Prostate gland (tissue), 2 donors: ENCODE measurements at regions not wholly inside any gene's neighbourhood (a gene's known extent, or its start where the extent isn't known, plus 50 kb on each side); places are given as distances from the start of the nearest gene placed in this dataset.

ENCODE experiments used
- POLR2A ChIP-seq: fragments of 450-650 bp; IDR thresholded peaks from one replicate; pipeline ENCODE4 v1.6.1; 2016; ENCODE audit warnings: antibody characterized with exemption, mild to moderate bottlenecking
- POLR2AphosphoS5 ChIP-seq: sonication (generic); formaldehyde crosslinking; IDR thresholded peaks from one replicate; pipeline ENCODE4 v1.6.1; 2017; ENCODE audit warnings: antibody characterized with exemption
- TF ChIP-seq, protein P1 (sequence below), 4 experiments: fragments of 200-600 bp in 2 of 4; fragments of 450-650 bp in 2 of 4; sonication (generic) in 2 of 4; IDR thresholded peaks; 1 replicate in 3 of 4; 2 replicates in 1 of 4; pipeline ENCODE4 v1.5.1; 2016 to 2019; ENCODE audit warnings: antibody characterized with exemption in 4 of 4, mild to moderate bottlenecking in 2 of 4, moderate library complexity in 2 of 4

DNA sequence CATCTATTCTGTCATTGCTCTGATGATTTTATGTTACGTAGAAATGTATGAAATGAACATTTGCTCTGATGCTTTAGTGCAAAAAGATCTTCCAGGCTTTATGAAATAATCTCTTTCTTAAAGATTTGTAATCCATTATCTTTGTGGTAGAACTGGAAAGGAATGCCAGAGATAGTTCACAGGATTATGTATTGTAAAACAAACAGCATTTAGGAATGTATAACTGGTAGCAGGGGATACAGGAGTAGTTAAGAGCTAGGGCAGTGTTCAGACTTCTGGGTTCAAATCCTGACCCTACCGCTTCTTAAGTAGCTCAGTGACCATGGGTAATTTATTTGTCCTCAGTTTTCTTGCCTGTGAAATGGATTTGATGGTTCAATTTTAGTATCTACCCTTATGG lies 429.8 kb upstream of the TPM1 start:
- TF ChIP-seq POLR2A (no peak), POLR2AphosphoS5 (no peak)
- TF ChIP-seq, protein P1, sequence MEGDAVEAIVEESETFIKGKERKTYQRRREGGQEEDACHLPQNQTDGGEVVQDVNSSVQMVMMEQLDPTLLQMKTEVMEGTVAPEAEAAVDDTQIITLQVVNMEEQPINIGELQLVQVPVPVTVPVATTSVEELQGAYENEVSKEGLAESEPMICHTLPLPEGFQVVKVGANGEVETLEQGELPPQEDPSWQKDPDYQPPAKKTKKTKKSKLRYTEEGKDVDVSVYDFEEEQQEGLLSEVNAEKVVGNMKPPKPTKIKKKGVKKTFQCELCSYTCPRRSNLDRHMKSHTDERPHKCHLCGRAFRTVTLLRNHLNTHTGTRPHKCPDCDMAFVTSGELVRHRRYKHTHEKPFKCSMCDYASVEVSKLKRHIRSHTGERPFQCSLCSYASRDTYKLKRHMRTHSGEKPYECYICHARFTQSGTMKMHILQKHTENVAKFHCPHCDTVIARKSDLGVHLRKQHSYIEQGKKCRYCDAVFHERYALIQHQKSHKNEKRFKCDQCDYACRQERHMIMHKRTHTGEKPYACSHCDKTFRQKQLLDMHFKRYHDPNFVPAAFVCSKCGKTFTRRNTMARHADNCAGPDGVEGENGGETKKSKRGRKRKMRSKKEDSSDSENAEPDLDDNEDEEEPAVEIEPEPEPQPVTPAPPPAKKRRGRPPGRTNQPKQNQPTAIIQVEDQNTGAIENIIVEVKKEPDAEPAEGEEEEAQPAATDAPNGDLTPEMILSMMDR (IDR thresholded peaks at IDR 0.05) = no peak
